ENCODE measurements at regions not wholly inside any gene's neighbourhood (a gene's known extent, or its start where the extent isn't known, plus 50 kb on each side); places are given as distances from the start of the nearest gene placed in this dataset.

GRCh38 chr14:30299915-30300314, 259.0 kb upstream of the G2E3 start:
- TF ChIP-seq POLR2A (IDR thresholded peaks at IDR 0.05; ENCODE audit: low read length) (no peak), GATA1 (IDR thresholded peaks at IDR 0.05; ENCODE audit: low read depth, low read length) (no peak)

Data from erythroblast (primary cell).